ENCODE measurements at regions not wholly inside any gene's neighbourhood (a gene's known extent, or its start where the extent isn't known, plus 50 kb on each side); places are given as distances from the start of the nearest gene placed in this dataset.

- dilution Hi-C loops (cut with MboI; ENCODE audit: extremely low pct_ligation_motif_present, low sequenced_read_pairs): no loop called here
- no peak overlapping the region for H3K4me3 ChIP-seq (replicated peaks in 1 of 3; ENCODE audit: insufficient read depth in 1 of 3, low read depth in 1 of 3, low read length in 3 of 3)
- H2AFZ ChIP-seq (ENCODE audit: low read depth, low read length): no peak overlapping the region
- H3K36me3 ChIP-seq (ENCODE audit: control insufficient read depth in 2 of 2, extremely low read depth in 1 of 2, insufficient read depth in 2 of 2, low read length in 2 of 2): no peaks in the 10 kb centered on the region
- FAIRE-seq (no peak), DNase-seq (ENCODE audit: low read depth, low spot score) (no peak)
- TF ChIP-seq MAX (IDR thresholded peaks at IDR 0.05; ENCODE audit: insufficient read depth, insufficient read length) (no peak), GATA2 (IDR thresholded peaks at IDR 0.05; ENCODE audit: insufficient read depth, insufficient read length, low read depth, low read length) (no peak), CTCF (IDR thresholded peaks at IDR 0.05; ENCODE audit: extremely low read depth in 1 of 2, insufficient read depth in 1 of 2, low read depth in 1 of 2, low read length in 2 of 2) (no peak), FOS (IDR thresholded peaks at IDR 0.05; ENCODE audit: borderline replicate concordance, insufficient read depth, low read length) (no peak), POLR2AphosphoS5 (IDR thresholded peaks at IDR 0.05; ENCODE audit: insufficient read depth, low read depth, low read length) (no peak), JUN (IDR thresholded peaks at IDR 0.05; ENCODE audit: borderline replicate concordance, insufficient read depth, insufficient read length, low read depth) (no peak), POLR2A (IDR thresholded peaks at IDR 0.05; ENCODE audit: low read depth, low read length) (no peak), EZH2 (IDR thresholded peaks at IDR 0.05; ENCODE audit: borderline replicate concordance, low read depth, low read length, severe bottlenecking) (no peak)
- H3K4me2 ChIP-seq (ENCODE audit: insufficient read depth, low read length): no peak overlapping the region
- intact Hi-C loops (cut with micrococcal nuclease): no loop called here
- BruUV-seq (replicated peaks): no TSS peak
- H3K9ac ChIP-seq (replicated peaks; ENCODE audit: extremely low read depth, insufficient read depth, low read length): no peak overlapping the region
- H3K27ac ChIP-seq (ENCODE audit: insufficient read depth, low read depth, low read length): no peak overlapping the region
- H3K9me1 ChIP-seq (replicated peaks; ENCODE audit: control insufficient read depth, extremely low read depth, insufficient read depth, low read length): no peaks in the 10 kb centered on the region
- no peaks in the 10 kb centered on the region for H4K20me1 ChIP-seq (replicated peaks; ENCODE audit: control insufficient read depth, extremely low read depth, insufficient read depth, low read length)
- H3K4me1 ChIP-seq (ENCODE audit: control insufficient read depth, extremely low read depth, insufficient read depth, low read length): no peaks in the 10 kb centered on the region
- no peaks in the 10 kb centered on the region for H3K27me3 ChIP-seq (ENCODE audit: control insufficient read depth in 2 of 2, insufficient read depth in 2 of 2, low read length in 2 of 2)
- no peaks in the 10 kb centered on the region for H3K9me3 ChIP-seq (replicated peaks; ENCODE audit: control insufficient read depth, insufficient read depth, low read length)
- no peaks in the 10 kb centered on the region for H3K79me2 ChIP-seq (ENCODE audit: control insufficient read depth, insufficient read depth, low read length)
- ChIA-PET POLR2A (no interaction called here), CTCF (no interaction called here)
These were observed 1028.4 kb upstream of the PIK3C3 start for GRCh38 chr18:40926679-40927078.

Data from endothelial cell of umbilical vein (primary cell).